Fibroblast of skin of left quadriceps (primary cell): ENCODE measurements at regions not wholly inside any gene's neighbourhood (a gene's known extent, or its start where the extent isn't known, plus 50 kb on each side); places are given as distances from the start of the nearest gene placed in this dataset.

ENCODE experiments used
- DNase-seq, 2 experiments: peaks; one replicate each; pipeline ENCODE4 v3.0.0-alpha.2; 2013; ENCODE audit warnings: low read depth in 2 of 2

- DNase-seq = no peak
Measured at GRCh38 chr11:109554951-109555350, 133.0 kb downstream of the C11orf87 start.

- DNase-seq = no peak
Measured at GRCh38 chr11:109564241-109564640, 142.3 kb downstream of the C11orf87 start.

GRCh38 chr11:109582470-109582869 lies 160.5 kb downstream of the C11orf87 start:
- DNase-seq = no peak

GRCh38 chr11:109584001-109584972 lies 162.3 kb downstream of the C11orf87 start:
- DNase-seq = peak; percentile 18 to 25

- DNase-seq = no peak
Measured at GRCh38 chr11:109586789-109587188, 164.8 kb downstream of the C11orf87 start.

GRCh38 chr11:109590782-109591181 lies 168.8 kb downstream of the C11orf87 start:
- DNase-seq = no peak

- no peak for DNase-seq
Measured at GRCh38 chr11:109597336-109597735, 175.3 kb downstream of the C11orf87 start.

- peak; percentile 13 for DNase-seq
Measured at GRCh38 chr11:109604481-109605400, 182.8 kb downstream of the C11orf87 start.

GRCh38 chr11:109606256-109606655 lies 184.3 kb downstream of the C11orf87 start:
- no peak for DNase-seq

GRCh38 chr11:109609454-109610185 lies 187.6 kb downstream of the C11orf87 start:
- no peak for DNase-seq

- no peak for DNase-seq
Measured at GRCh38 chr11:109612496-109612895, 190.5 kb downstream of the C11orf87 start.

GRCh38 chr11:109619498-109619897 lies 197.5 kb downstream of the C11orf87 start:
- DNase-seq = no peak

GRCh38 chr11:109629734-109630133 lies 207.7 kb downstream of the C11orf87 start:
- no peak for DNase-seq

GRCh38 chr11:109641549-109641948 lies 219.6 kb downstream of the C11orf87 start:
- DNase-seq = peak; percentile 22 to 27

- DNase-seq = peak in 1 of 2 experiments; percentile 0
Measured at GRCh38 chr11:109644152-109644551, 222.2 kb downstream of the C11orf87 start.

- no peak for DNase-seq
Measured at GRCh38 chr11:109648804-109649203, 226.8 kb downstream of the C11orf87 start.

GRCh38 chr11:109654091-109654490 lies 232.1 kb downstream of the C11orf87 start:
- no peak for DNase-seq

- DNase-seq = no peak
Measured at GRCh38 chr11:109658190-109658589, 236.2 kb downstream of the C11orf87 start.

GRCh38 chr11:109667719-109668118 lies 245.7 kb downstream of the C11orf87 start:
- DNase-seq = no peak

GRCh38 chr11:109668973-109669634 lies 247.1 kb downstream of the C11orf87 start:
- DNase-seq = no peak

GRCh38 chr11:109677231-109677630 lies 255.2 kb downstream of the C11orf87 start:
- no peak for DNase-seq
